ENCODE measurements at regions not wholly inside any gene's neighbourhood (a gene's known extent, or its start where the extent isn't known, plus 50 kb on each side); places are given as distances from the start of the nearest gene placed in this dataset.

- DNase-seq (ENCODE audit: extremely low spot score) = no peak
- intact Hi-C loops (cut with DNase I) = no loop called here
These were observed 59.8 kb downstream of the SOX11 start for GRCh38 chr2:5751873-5752482.

DNA sequence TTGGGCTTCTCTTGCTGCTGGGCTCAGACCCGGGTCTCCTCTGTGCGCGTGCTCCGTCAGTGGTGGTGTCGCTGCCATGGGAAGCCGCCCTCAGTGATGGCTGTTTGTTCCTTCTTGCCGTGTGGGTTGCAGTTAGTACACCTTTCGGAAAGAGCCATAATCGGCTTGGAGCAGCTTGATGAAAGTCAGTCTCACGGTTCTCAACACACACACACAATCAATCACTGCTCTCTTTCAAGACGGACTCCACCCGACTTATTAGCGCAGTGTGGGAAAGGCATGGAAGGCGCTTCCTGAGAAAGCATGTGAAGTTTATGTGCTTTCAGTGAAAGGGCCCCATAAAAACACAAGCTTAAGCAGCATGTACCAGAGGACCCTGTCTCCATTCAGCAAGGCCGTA, 64.1 kb downstream of the SOX11 start:
- H3K36me3 ChIP-seq = no peaks in the 10 kb centered on the region
- no peak overlapping the region for H3K4me3 ChIP-seq
- peaks cover 0 to 2% (median 0%) of the 10 kb centered on the region in 4 donors for H3K27me3 ChIP-seq
- H3K4me1 ChIP-seq = no peaks in the 10 kb centered on the region
- intact Hi-C loops (cut with DNase I) = no loop called here
- H3K27ac ChIP-seq (replicated peaks in 1 of 4) = no peak overlapping the region
- TF ChIP-seq CTCF (IDR thresholded peaks at IDR 0.05) (no peak), POLR2AphosphoS5 (IDR thresholded peaks at IDR 0.05) (no peak), POLR2A (IDR thresholded peaks at IDR 0.05; ENCODE audit: low read depth) (no peak), EP300 (IDR thresholded peaks at IDR 0.05) (no peak)
- no peak for DNase-seq (ENCODE audit: extremely low spot score)
- no peaks in the 10 kb centered on the region for H3K9me3 ChIP-seq
- WGBS = 85% methylated on average over 15 of the region's 15 CpGs

More at GRCh38 chr2:5751873-5752482, 59.8 kb downstream of the SOX11 start:
- H3K36me3 ChIP-seq = no peaks in the 10 kb centered on the region
- H3K27me3 ChIP-seq = peaks cover 0 to 3% (median 0%) of the 10 kb centered on the region in 4 donors
- H3K27ac ChIP-seq (replicated peaks in 1 of 4) = no peak overlapping the region
- TF ChIP-seq CTCF (IDR thresholded peaks at IDR 0.05) = no peak
- no peak for TF ChIP-seq EP300 (IDR thresholded peaks at IDR 0.05)
- no peak for TF ChIP-seq POLR2AphosphoS5 (IDR thresholded peaks at IDR 0.05)
- no peak for TF ChIP-seq POLR2A (IDR thresholded peaks at IDR 0.05; ENCODE audit: low read depth)
- H3K4me1 ChIP-seq = no peaks in the 10 kb centered on the region
- WGBS = 92% methylated on average over 5 of the region's 5 CpGs
- no peak overlapping the region for H3K4me3 ChIP-seq
- H3K9me3 ChIP-seq = no peaks in the 10 kb centered on the region

DNA sequence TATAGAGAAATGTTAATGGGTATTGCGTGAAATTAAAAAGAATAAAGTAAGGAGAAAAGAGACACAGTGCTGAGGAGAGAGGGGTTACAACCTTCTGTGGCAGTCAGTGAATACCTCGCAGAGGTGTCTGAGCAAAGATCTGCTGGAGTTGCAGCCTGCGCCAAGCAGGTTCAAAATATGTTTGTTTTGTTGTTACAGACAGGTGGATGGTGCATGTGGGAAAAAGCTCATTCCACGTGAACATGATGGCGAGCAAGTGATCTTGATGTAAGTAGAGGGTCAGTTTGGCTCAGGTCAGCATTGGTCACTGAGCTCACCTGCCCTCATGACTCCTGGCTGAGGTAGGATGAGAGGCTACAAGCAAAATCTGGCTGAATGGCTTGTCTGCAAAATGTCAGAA, 66.2 kb downstream of the SOX11 start:
- Histone ChIP-seq H3K27ac (replicated peaks in 1 of 4) (no peak overlapping the region), H3K4me1 (no peaks in the 10 kb centered on the region), H3K27me3 (no peaks in the 10 kb centered on the region), H3K36me3 (no peaks in the 10 kb centered on the region), H3K9me3 (no peaks in the 10 kb centered on the region), H3K4me3 (no peak overlapping the region)
- no peak for TF ChIP-seq POLR2AphosphoS5 (IDR thresholded peaks at IDR 0.05)
- TF ChIP-seq EP300 (IDR thresholded peaks at IDR 0.05) = no peak
- intact Hi-C loops (cut with DNase I) = no loop called here
- DNase-seq (ENCODE audit: extremely low spot score) = no peak
- 85% methylated on average over 5 of the region's 5 CpGs for WGBS

GRCh38 chr2:5759949-5760348, 67.8 kb downstream of the SOX11 start:
- H3K9me3 ChIP-seq = no peaks in the 10 kb centered on the region
- H3K27ac ChIP-seq (replicated peaks in 1 of 4) = no peak overlapping the region
- no peak overlapping the region for H3K4me3 ChIP-seq
- H3K4me1 ChIP-seq = no peaks in the 10 kb centered on the region
- intact Hi-C loops (cut with DNase I) = no loop called here
- DNase-seq (ENCODE audit: extremely low spot score) = no peak
- TF ChIP-seq CTCF (IDR thresholded peaks at IDR 0.05) (no peak), EP300 (IDR thresholded peaks at IDR 0.05) (no peak), POLR2A (IDR thresholded peaks at IDR 0.05; ENCODE audit: low read depth) (no peak)
- no peaks in the 10 kb centered on the region for H3K36me3 ChIP-seq
- 86% methylated on average over 3 of the region's 3 CpGs for WGBS
- H3K27me3 ChIP-seq = no peaks in the 10 kb centered on the region

DNA sequence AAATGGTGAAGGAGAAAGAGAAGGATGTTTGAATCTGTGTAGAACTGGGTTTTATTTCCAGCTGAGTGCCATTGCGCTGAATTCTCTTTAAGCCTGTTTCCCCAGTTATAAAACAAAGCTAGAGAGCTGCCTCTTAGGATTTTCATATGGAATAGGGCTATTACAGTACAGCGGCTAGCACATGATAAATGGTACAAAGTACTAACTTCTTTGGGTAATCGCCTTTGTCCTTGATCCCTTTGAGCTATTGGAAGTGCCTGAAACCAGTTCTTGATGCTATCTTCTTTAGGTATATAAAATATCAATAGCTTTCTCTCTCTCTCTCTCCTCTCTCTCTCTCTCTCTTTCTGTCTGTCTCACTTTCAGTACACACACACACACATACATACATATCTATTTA, 71.3 kb downstream of the SOX11 start:
- DNase-seq (ENCODE audit: extremely low spot score) = no peak
- H3K36me3 ChIP-seq = no peaks in the 10 kb centered on the region
- H3K9me3 ChIP-seq = no peaks in the 10 kb centered on the region
- 89% methylated on average over 3 of the region's 3 CpGs for WGBS
- no peaks in the 10 kb centered on the region for H3K27me3 ChIP-seq
- H3K4me3 ChIP-seq = no peak overlapping the region
- H3K4me1 ChIP-seq = no peaks in the 10 kb centered on the region
- intact Hi-C loops (cut with DNase I) = no loop called here
- H3K27ac ChIP-seq (replicated peaks in 1 of 4) = no peak overlapping the region
- no peak for TF ChIP-seq CTCF (IDR thresholded peaks at IDR 0.05)
- TF ChIP-seq POLR2A (IDR thresholded peaks at IDR 0.05; ENCODE audit: low read depth) = no peak
- TF ChIP-seq EP300 (IDR thresholded peaks at IDR 0.05) = no peak
- no peak for TF ChIP-seq POLR2AphosphoS5 (IDR thresholded peaks at IDR 0.05)
